Heart left ventricle (tissue), 16 donors: ENCODE measurements at regions not wholly inside any gene's neighbourhood (a gene's known extent, or its start where the extent isn't known, plus 50 kb on each side); places are given as distances from the start of the nearest gene placed in this dataset.

ENCODE experiments used
- ATAC-seq, 4 donors: fragments of 200-7000 bp; cut with Tn5 transposase; one replicate each; pipeline ENCODE4 v1.9.1; 2020 to 2022; ENCODE audit warnings: moderate library complexity in 4 of 4, mild to moderate bottlenecking in 3 of 4, moderate number of reproducible peaks in 1 of 4
- DNase-seq, 5 donors: peaks; one replicate each; pipeline ENCODE4 v3.0.0-alpha.2; 2020
- H3K27ac ChIP-seq, 12 donors: fragments of 200-600 bp; sonication (generic) in 4 of 12; one replicate each; pipeline versions ENCODE4 v1.5.0 to v1.8.0; 2016 to 2022; ENCODE audit warnings: mild to moderate bottlenecking in 2 of 12
- H3K27me3 ChIP-seq, 9 donors: fragments of 200-600 bp; sonication (generic) in 2 of 9; one replicate each; pipeline versions ENCODE4 v1.5.1 to v1.8.0; 2016 to 2022; ENCODE audit warnings: mild to moderate bottlenecking in 3 of 9
- H3K36me3 ChIP-seq, 9 donors: fragments of 200-600 bp; sonication (generic) in 2 of 9; one replicate each; pipeline versions ENCODE4 v1.5.0 to v1.8.0; 2018 to 2022; ENCODE audit warnings: mild to moderate bottlenecking in 2 of 9
- H3K4me1 ChIP-seq, 12 donors: fragments of 200-600 bp; sonication (generic) in 4 of 12; one replicate each; pipeline versions ENCODE4 v1.5.0 to v1.8.0; 2016 to 2022; ENCODE audit warnings: mild to moderate bottlenecking in 3 of 12
- H3K4me3 ChIP-seq, 12 donors: fragments of 200-600 bp; sonication (generic) in 4 of 12; one replicate each; pipeline versions ENCODE4 v1.5.0 to v1.8.0; 2017 to 2022; ENCODE audit warnings: mild to moderate bottlenecking in 9 of 12, moderate library complexity in 4 of 12
- H3K9me3 ChIP-seq, 12 donors: fragments of 200-600 bp; sonication (generic) in 4 of 12; one replicate each; pipeline versions ENCODE4 v1.5.0 to v1.8.0; 2016 to 2022; ENCODE audit warnings: mild to moderate bottlenecking in 1 of 12
- CTCF ChIP-seq, 12 donors: fragments of 200-600 bp; sonication (generic) in 4 of 12; IDR thresholded peaks; one replicate each; pipeline versions ENCODE4 v1.5.0 to v1.8.0; 2018 to 2022; ENCODE audit warnings: antibody characterized with exemption in 12 of 12, mild to moderate bottlenecking in 5 of 12
- POLR2A ChIP-seq, 2 donors: fragments of 450-650 bp; IDR thresholded peaks; one replicate each; pipeline ENCODE4 v1.6.1; 2017; ENCODE audit warnings: antibody characterized with exemption in 2 of 2, mild to moderate bottlenecking in 2 of 2, moderate library complexity in 2 of 2
- WGBS, 4 donors: extraction: QIAGEN DNeasy Blood & Tissue Kit in 2 of 4; methylation state at CpG; one replicate each; pipeline versions ENCODE4 v1.1.5 to v1.1.7; 2013 to 2018; 5-methylcytosine and 5-hydroxymethylcytosine counted together
- intact Hi-C, 10 donors: fragments of 100-400 bp; cut with DNase I; formaldehyde crosslinking; loops; one replicate each; pipeline versions ENCODE4 v1.11.1 to v1.14.2; 2022
- donor health status: ischemic (EF 13 %, LVEDD 7.1; RV severe dilation, severe dysfunction).
- donor health status: healthy with polysubstance abuse.
- donor health status: DM: no; HTN: yes; CAD: no.
- donor health status: DM: no; HTN: no; CAD: no.
- donor health status: ischemic (EF 25% LVEDD 6.9; RV normal size, moderate dysfunction).
- donor health status: ischemic (EF 25% LVEDD 5.7; RV mildly dilated, moderate dysfunction).
- donor health status: healthy.
- donor health status: DM: yes; HTN: yes; CAD: no.
- donor health status: ischemic (EF 35%, LVEDD 5.7; RV mildly dilated, moderate dysfunction).
- donor health status: nonischemic (EF 11% LVEDD 7.7; RV severe dilation, severe dysfunction).
- donor health status: DM: yes; HTN: yes; CAD: no.
- donor health status: PGD.
- donor health status: ischemic (EF 29% LVEDD 5.4; RV normal size, mild dysfunction).
- donor health status: nonischemic (EF 23%, LVEDD 6.1; RV moderate dilation, normal function).

GRCh38 chr6:44625996-44626395, 238.5 kb downstream of the CDC5L start:
- Histone ChIP-seq H3K9me3 (no peaks in the 10 kb centered on the region), H3K4me1 (peaks cover 0 to 30% (median 0%) of the 10 kb centered on the region in 12 donors), H3K27me3 (peaks cover 0 to 2% (median 0%) of the 10 kb centered on the region in 9 donors), H3K27ac (no peak overlapping the region), H3K4me3 (no peak overlapping the region), H3K36me3 (no peaks in the 10 kb centered on the region)
- 93 to 97% (median 96%) methylated on average over 2 of the region's 2 CpGs for WGBS, 4 donors
- ATAC-seq (no peak), DNase-seq (no peak)
- no peak for TF ChIP-seq CTCF (IDR thresholded peaks at IDR 0.05)
- no peak for TF ChIP-seq POLR2A (IDR thresholded peaks at IDR 0.05)
- intact Hi-C loops = no loop called here

GRCh38 chr6:44626616-44627015, 239.1 kb downstream of the CDC5L start:
- Histone ChIP-seq H3K27ac (no peak overlapping the region), H3K36me3 (no peaks in the 10 kb centered on the region), H3K27me3 (peaks cover 0 to 2% (median 0%) of the 10 kb centered on the region in 9 donors), H3K4me1 (peaks cover 0 to 30% (median 0%) of the 10 kb centered on the region in 12 donors), H3K9me3 (no peaks in the 10 kb centered on the region), H3K4me3 (no peak overlapping the region)
- ATAC-seq = no peak
- WGBS, 4 donors = 92 to 98% (median 93%) methylated on average over 9 of the region's 9 CpGs
- no peak for DNase-seq
- intact Hi-C loops = no loop called here
- TF ChIP-seq POLR2A (IDR thresholded peaks at IDR 0.05) = no peak
- no peak for TF ChIP-seq CTCF (IDR thresholded peaks at IDR 0.05)

GRCh38 chr6:44627091-44627882, 239.8 kb downstream of the CDC5L start:
- ATAC-seq = peak in 2 of 4 donors; percentile 54 to 59
- 61 to 72% (median 65%) methylated on average over 14 to 23 of the region's 23 CpGs for WGBS, 4 donors
- Histone ChIP-seq H3K36me3 (no peaks in the 10 kb centered on the region), H3K27me3 (peaks cover 0 to 3% (median 0%) of the 10 kb centered on the region in 9 donors), H3K9me3 (no peaks in the 10 kb centered on the region), H3K27ac (no peak overlapping the region), H3K4me1 (peaks cover 0 to 26% (median 0%) of the 10 kb centered on the region in 12 donors), H3K4me3 (no peak overlapping the region)
- no peak for TF ChIP-seq CTCF (IDR thresholded peaks at IDR 0.05)
- no peak for TF ChIP-seq POLR2A (IDR thresholded peaks at IDR 0.05)
- intact Hi-C loops = no loop called here
- DNase-seq = peak in 4 of 5 donors; percentile 29 to 69 (median 48)

- Histone ChIP-seq H3K9me3 (no peaks in the 10 kb centered on the region), H3K27ac (no peak overlapping the region), H3K27me3 (peaks cover 0 to 3% (median 0%) of the 10 kb centered on the region in 9 donors), H3K4me3 (no peak overlapping the region), H3K36me3 (no peaks in the 10 kb centered on the region), H3K4me1 (peaks cover 0 to 20% (median 0%) of the 10 kb centered on the region in 12 donors)
- no peak for TF ChIP-seq CTCF (IDR thresholded peaks at IDR 0.05)
- TF ChIP-seq POLR2A (IDR thresholded peaks at IDR 0.05) = no peak
- intact Hi-C loops = no loop called here
- ATAC-seq (no peak), DNase-seq (no peak)
- WGBS, 4 donors = 78 to 84% (median 82%) methylated on average over 7 of the region's 7 CpGs
Observed at GRCh38 chr6:44627883-44628271, 240.4 kb downstream of the CDC5L start.
